C4-2B (cell line): ENCODE measurements at regions not wholly inside any gene's neighbourhood (a gene's known extent, or its start where the extent isn't known, plus 50 kb on each side); places are given as distances from the start of the nearest gene placed in this dataset.

Source experiments
- ZFX ChIP-seq: fragments of 450-650 bp; IDR thresholded peaks from 2 replicates; pipeline ENCODE4 v1.6.1; 2017
- TF ChIP-seq, protein P1 (sequence below): fragments of 450-650 bp; conservative IDR thresholded peaks from 2 replicates; pipeline ENCODE4 v1.5.1; 2017; ENCODE audit warnings: mild to moderate bottlenecking

DNA sequence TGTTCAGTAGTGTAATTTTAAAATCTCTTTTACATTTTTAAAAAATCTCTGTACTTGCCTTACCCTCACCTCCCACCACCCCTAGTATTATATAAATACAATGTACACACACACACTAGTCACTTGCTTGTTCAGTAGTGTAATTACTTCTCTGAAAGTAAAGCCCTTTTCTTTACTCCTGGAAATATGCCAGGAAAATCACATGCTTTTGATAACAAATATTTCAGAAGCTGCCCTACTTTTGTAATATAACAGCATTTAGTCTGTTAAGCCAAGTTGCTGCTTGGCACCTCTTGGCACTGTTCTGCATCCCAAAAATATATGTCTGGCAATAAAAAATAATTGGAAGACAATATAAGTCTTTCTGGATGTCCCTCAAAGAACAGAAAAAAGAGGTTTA is 172.8 kb upstream of the APOOL start:
- TF ChIP-seq, protein P1, sequence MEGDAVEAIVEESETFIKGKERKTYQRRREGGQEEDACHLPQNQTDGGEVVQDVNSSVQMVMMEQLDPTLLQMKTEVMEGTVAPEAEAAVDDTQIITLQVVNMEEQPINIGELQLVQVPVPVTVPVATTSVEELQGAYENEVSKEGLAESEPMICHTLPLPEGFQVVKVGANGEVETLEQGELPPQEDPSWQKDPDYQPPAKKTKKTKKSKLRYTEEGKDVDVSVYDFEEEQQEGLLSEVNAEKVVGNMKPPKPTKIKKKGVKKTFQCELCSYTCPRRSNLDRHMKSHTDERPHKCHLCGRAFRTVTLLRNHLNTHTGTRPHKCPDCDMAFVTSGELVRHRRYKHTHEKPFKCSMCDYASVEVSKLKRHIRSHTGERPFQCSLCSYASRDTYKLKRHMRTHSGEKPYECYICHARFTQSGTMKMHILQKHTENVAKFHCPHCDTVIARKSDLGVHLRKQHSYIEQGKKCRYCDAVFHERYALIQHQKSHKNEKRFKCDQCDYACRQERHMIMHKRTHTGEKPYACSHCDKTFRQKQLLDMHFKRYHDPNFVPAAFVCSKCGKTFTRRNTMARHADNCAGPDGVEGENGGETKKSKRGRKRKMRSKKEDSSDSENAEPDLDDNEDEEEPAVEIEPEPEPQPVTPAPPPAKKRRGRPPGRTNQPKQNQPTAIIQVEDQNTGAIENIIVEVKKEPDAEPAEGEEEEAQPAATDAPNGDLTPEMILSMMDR = no peak
- no peak for TF ChIP-seq ZFX
